Thyroid gland (tissue), 4 donors: ENCODE measurements at regions not wholly inside any gene's neighbourhood (a gene's known extent, or its start where the extent isn't known, plus 50 kb on each side); places are given as distances from the start of the nearest gene placed in this dataset.

ENCODE experiments used
- CTCF ChIP-seq, 6 experiments: fragments of 200-600 bp in 3 of 6; fragments of 450-650 bp in 3 of 6; sonication (generic) in 3 of 6; IDR thresholded peaks; one replicate each; pipeline ENCODE4 v1.5.1; 2016 to 2019; ENCODE audit warnings: antibody characterized with exemption in 6 of 6, mild to moderate bottlenecking in 2 of 6, inconsistent platforms in 1 of 6, moderate library complexity in 1 of 6
- POLR2A ChIP-seq, 2 donors: fragments of 450-650 bp; IDR thresholded peaks; one replicate each; pipeline ENCODE4 v1.6.1; 2017; ENCODE audit warnings: antibody characterized with exemption in 2 of 2, mild to moderate bottlenecking in 2 of 2, moderate library complexity in 1 of 2

GRCh38 chr14:23722675-23723074, 86.5 kb downstream of the DHRS2 start:
- TF ChIP-seq POLR2A (IDR thresholded peaks at IDR 0.05) (no peak), CTCF (IDR thresholded peaks at IDR 0.05) (no peak)
